RWPE1 (cell line): ENCODE measurements at regions not wholly inside any gene's neighbourhood (a gene's known extent, or its start where the extent isn't known, plus 50 kb on each side); places are given as distances from the start of the nearest gene placed in this dataset.

Experiments
- CTCF ChIA-PET: fragments of 350-600 bp; sonication (Branson Sonifier 250); formaldehyde crosslinking; extraction: SDS; loops from one replicate; lab custom pipeline; 2021; lab: Yijun Ruan, JAX
- POLR2A ChIA-PET: fragments of 400-600 bp; formaldehyde crosslinking; extraction: SDS; loops from one replicate; lab custom pipeline; 2020; ENCODE audit warnings: antibody characterized with exemption; ENCODE audit not compliant: low non-redundant PET; lab: Yijun Ruan, JAX
- DNase-seq: peaks from one replicate; pipeline ENCODE4 v3.0.0; 2012; ENCODE audit warnings: low spot score
- H3K27ac ChIP-seq: fragments of 450-650 bp; 2 replicates; pipeline ENCODE4 v1.5.1; 2017
- TF ChIP-seq, protein P1 (sequence below): fragments of 450-650 bp; conservative IDR thresholded peaks from 2 replicates; pipeline ENCODE4 v1.5.1; 2017; ENCODE audit warnings: low read depth, mild to moderate bottlenecking

DNA sequence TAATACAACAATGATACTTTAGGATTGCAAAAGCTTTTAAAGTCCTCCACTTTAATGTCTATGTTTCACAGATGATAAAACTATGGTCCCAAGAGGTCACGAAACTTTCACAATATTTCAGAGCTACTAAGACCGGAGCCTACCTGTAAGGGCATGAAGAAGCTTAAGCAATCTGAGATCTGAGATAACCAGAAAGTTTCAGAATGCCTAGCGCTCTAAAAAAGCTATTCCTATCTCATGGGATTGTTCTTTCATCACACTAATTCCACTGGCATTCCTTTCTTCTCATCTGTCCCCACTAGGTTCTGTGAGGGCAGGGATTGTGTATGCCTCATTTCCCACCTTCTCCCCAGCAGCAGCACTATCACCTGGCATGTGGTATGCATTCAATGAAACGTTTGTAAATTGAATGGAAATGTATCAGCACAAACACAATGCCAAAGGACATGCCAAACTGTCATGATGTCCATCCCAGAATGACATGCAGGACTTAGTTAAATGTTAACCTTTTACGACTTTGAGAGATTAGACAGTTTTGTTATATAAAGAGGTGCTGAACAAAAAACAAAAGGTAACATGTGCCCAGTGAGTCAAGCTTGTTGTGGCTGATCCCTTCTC, 104.7 kb upstream of the NR2F2 start:
- H3K27ac ChIP-seq: no peak overlapping the region
- POLR2A ChIA-PET: no interaction called here
- CTCF ChIA-PET: no interaction called here
- TF ChIP-seq, protein P1, sequence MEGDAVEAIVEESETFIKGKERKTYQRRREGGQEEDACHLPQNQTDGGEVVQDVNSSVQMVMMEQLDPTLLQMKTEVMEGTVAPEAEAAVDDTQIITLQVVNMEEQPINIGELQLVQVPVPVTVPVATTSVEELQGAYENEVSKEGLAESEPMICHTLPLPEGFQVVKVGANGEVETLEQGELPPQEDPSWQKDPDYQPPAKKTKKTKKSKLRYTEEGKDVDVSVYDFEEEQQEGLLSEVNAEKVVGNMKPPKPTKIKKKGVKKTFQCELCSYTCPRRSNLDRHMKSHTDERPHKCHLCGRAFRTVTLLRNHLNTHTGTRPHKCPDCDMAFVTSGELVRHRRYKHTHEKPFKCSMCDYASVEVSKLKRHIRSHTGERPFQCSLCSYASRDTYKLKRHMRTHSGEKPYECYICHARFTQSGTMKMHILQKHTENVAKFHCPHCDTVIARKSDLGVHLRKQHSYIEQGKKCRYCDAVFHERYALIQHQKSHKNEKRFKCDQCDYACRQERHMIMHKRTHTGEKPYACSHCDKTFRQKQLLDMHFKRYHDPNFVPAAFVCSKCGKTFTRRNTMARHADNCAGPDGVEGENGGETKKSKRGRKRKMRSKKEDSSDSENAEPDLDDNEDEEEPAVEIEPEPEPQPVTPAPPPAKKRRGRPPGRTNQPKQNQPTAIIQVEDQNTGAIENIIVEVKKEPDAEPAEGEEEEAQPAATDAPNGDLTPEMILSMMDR: no peak
- no peak for DNase-seq

DNA sequence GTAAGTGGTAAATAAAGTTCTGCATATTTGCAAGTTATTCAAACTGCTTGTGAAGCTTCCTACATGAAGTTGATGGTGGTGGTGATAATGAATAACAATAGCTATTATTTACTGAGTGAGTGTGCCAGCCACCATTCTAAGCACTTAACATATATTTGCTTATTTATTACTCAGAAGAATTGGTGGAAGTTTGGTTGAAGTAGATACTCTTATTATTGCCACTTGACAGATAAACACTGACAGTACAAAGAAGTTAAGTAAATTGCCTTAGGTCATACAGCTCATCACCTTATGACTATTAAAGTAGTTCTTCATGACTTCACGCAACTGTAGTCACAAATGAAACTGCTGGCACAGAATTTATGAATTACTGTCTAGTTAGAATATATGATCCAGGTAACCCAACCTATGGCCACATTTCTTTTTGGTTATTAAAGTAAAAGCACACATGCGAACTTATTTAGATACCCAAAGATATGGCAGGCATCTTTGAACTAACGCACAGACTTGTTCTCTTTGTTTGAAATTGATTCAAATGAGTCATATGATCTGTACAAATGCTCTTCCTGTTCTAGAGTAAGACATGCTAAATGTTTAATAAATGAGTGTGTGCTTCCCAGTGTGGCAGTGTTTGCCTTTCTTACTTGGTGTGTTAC, 99.8 kb upstream of the NR2F2 start:
- TF ChIP-seq, protein P1: no peak
- ChIA-PET POLR2A (no interaction called here), CTCF (interaction anchor here (0.5 kb wide), 1 partner anchor 90 kb away, joined by 4 read pairs; no protein-coding TSS in a partner anchor)
- peak; percentile 74 for DNase-seq
- peak overlapping the region; percentile 71 for H3K27ac ChIP-seq

DNA sequence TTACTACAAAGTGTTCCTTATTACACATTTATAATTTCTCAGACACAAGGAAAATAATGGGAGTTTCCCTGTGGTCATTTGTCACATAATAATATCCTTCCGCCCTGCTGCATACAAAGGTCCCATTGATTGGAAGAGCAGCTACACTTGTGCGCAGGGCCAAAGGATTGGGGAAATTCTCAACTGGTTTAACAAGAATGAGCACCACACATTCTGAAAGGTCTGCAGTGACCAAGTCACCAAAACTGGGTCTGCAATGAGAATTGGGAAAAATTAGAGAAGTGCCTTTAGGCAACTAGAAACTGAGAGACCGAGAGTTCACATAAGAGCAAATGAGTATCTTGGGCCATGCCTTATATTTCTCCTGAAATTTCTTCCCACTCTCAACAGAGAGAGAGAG, 98.2 kb upstream of the NR2F2 start:
- TF ChIP-seq, protein P1: no peak
- ChIA-PET CTCF (no interaction called here), POLR2A (no interaction called here)
- H3K27ac ChIP-seq: no peak overlapping the region
- DNase-seq: no peak

DNA sequence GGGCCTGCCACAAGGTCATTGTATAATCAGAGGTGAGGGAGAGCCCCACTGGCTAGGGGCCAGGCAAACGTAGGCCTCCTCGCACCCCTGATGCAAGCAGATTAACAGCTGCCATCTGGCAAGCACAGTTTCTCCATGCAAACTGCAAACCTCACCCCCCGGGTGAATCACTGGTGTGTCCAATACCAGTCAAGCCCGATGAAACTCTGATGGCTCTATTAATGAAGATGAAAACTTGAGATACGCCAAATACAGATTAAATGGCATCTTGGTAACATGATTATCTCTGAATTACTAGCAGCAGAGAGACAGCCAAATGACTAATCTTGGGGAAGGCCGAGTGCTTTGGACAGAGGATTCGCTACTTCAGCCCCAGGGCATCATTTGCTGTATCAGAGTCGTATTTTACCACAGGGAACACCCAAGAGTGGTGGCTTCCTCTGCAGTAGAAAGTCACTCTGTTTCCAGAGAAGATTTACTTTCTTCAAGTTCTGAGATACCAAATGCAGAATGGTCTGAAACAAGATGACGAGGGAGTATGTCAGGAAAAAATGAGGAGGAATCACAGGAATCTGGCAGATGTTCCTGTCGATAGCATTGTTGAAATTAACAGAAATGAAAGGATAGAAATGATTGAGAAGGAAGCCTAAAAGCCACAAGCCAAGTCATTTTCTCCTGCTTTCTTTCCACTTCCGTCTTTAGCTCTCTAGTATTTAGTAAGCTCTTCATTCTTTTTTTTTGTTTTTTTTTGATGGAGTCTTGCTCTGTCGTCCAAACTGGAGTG, 96.2 kb upstream of the NR2F2 start:
- CTCF ChIA-PET: no interaction called here
- peak overlapping the region; percentile 58 for H3K27ac ChIP-seq
- POLR2A ChIA-PET: no interaction called here
- peak; percentile 19 for DNase-seq
- TF ChIP-seq, protein P1: no peak

DNA sequence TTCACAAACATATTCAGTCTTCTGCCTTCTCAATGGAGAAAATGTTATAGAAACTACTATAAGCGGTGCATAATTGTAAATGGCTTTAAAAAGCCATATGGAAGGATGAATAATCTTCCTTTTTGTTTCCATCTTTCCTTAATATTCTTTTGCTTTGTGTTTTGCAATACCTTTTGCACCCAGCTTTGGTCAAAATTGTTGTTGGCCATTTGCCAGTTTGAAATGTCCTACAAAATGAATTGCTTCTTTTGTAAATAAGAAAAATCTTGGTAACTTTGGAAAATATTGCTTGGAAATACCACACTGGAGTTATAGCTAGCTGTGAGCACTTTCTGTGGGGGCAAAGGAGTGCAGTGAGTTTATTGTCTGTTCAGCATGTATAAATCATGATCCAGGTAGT, 93.5 kb upstream of the NR2F2 start:
- ChIA-PET CTCF (interaction anchor here (0.7 kb wide), 2 partner anchors 12 to 547 kb away, joined by 3 read pairs; no protein-coding TSS in a partner anchor), POLR2A (no interaction called here)
- H3K27ac ChIP-seq: no peak overlapping the region
- TF ChIP-seq, protein P1: no peak
- DNase-seq: no peak

DNA sequence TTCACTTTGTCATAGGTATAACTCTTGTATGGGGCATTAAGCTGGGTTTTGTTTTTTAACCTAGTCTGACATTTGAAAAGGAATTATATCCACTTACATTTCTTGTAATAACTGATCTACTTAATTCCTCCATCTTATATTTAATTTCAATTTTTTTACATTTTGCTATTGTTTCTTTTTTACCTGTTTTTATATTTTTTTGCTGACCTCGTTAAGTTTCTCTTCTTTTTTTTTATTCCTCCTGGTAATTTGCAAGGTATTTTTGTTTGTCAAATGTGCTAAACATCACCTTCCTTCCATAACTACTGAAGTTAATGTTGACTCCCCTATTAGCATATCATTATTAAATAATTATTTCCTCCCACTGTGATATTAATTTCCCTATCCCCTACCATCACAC, 87.7 kb upstream of the NR2F2 start:
- ChIA-PET POLR2A (no interaction called here), CTCF (no interaction called here)
- TF ChIP-seq, protein P1: no peak
- no peak overlapping the region for H3K27ac ChIP-seq
- DNase-seq: no peak
